ENCODE measurements at regions not wholly inside any gene's neighbourhood (a gene's known extent, or its start where the extent isn't known, plus 50 kb on each side); places are given as distances from the start of the nearest gene placed in this dataset.

- no peaks in the 10 kb centered on the region for H3K27me3 Mint-ChIP-seq (ENCODE audit: low read depth)
- peaks cover 12% of the 10 kb centered on the region for H3K36me3 Mint-ChIP-seq (ENCODE audit: low read depth)
- TF ChIP-seq CTCF (conservative IDR thresholded peaks at IDR 0.05): no peak
- H3K27ac Mint-ChIP-seq (ENCODE audit: unreplicated experiment): no peak overlapping the region
- peaks cover 12% of the 10 kb centered on the region for H3K4me1 Mint-ChIP-seq
- H3K4me3 Mint-ChIP-seq: no peak overlapping the region
- H3K9me3 Mint-ChIP-seq: peaks cover 14% of the 10 kb centered on the region
- DNase-seq (ENCODE audit: low read depth, low spot score): no peak
Measured at GRCh38 chr6:23222724-23223123, 653.4 kb downstream of the HDGFL1 start.

GRCh38 chr6:23224540-23224939 is 655.2 kb downstream of the HDGFL1 start:
- H3K4me3 Mint-ChIP-seq: no peak overlapping the region
- no peak for TF ChIP-seq CTCF (conservative IDR thresholded peaks at IDR 0.05)
- peaks cover 12% of the 10 kb centered on the region for H3K36me3 Mint-ChIP-seq (ENCODE audit: low read depth)
- H3K27me3 Mint-ChIP-seq (ENCODE audit: low read depth): no peaks in the 10 kb centered on the region
- DNase-seq (ENCODE audit: low read depth, low spot score): no peak
- no peaks in the 10 kb centered on the region for H3K4me1 Mint-ChIP-seq
- peaks cover 15% of the 10 kb centered on the region for H3K9me3 Mint-ChIP-seq
- H3K27ac Mint-ChIP-seq (ENCODE audit: unreplicated experiment): no peak overlapping the region

GRCh38 chr6:23228439-23229024 is 659.2 kb downstream of the HDGFL1 start:
- Mint-ChIP-seq H3K9me3 (peaks cover 17% of the 10 kb centered on the region), H3K4me3 (no peak overlapping the region), H3K27me3 (ENCODE audit: low read depth) (no peaks in the 10 kb centered on the region), H3K36me3 (ENCODE audit: low read depth) (peaks cover 10% of the 10 kb centered on the region), H3K4me1 (no peaks in the 10 kb centered on the region), H3K27ac (ENCODE audit: unreplicated experiment) (peak overlapping the region; percentile 62)
- DNase-seq (ENCODE audit: low read depth, low spot score): no peak
- TF ChIP-seq CTCF (conservative IDR thresholded peaks at IDR 0.05): no peak

- no peak overlapping the region for H3K27ac Mint-ChIP-seq (ENCODE audit: unreplicated experiment)
Measured at GRCh38 chr6:23243854-23244253, 674.5 kb downstream of the HDGFL1 start.

GRCh38 chr6:23244300-23244699 is 674.9 kb downstream of the HDGFL1 start:
- Mint-ChIP-seq H3K9me3 (peaks cover 2% of the 10 kb centered on the region), H3K36me3 (ENCODE audit: low read depth) (no peaks in the 10 kb centered on the region), H3K27ac (ENCODE audit: unreplicated experiment) (no peak overlapping the region), H3K4me1 (no peaks in the 10 kb centered on the region), H3K4me3 (no peak overlapping the region), H3K27me3 (ENCODE audit: low read depth) (no peaks in the 10 kb centered on the region)
- DNase-seq (ENCODE audit: low read depth, low spot score): no peak
- TF ChIP-seq CTCF (conservative IDR thresholded peaks at IDR 0.05): no peak

More at GRCh38 chr6:23243854-23244253, 674.5 kb downstream of the HDGFL1 start:
- Mint-ChIP-seq H3K27me3 (ENCODE audit: low read depth) (no peaks in the 10 kb centered on the region), H3K36me3 (ENCODE audit: low read depth) (no peaks in the 10 kb centered on the region), H3K9me3 (peaks cover 2% of the 10 kb centered on the region), H3K4me1 (no peaks in the 10 kb centered on the region), H3K4me3 (no peak overlapping the region)
- no peak for DNase-seq (ENCODE audit: low read depth, low spot score)
- no peak for TF ChIP-seq CTCF (conservative IDR thresholded peaks at IDR 0.05)
